Glomerular visceral epithelial cell (primary cell): ENCODE measurements at regions not wholly inside any gene's neighbourhood (a gene's known extent, or its start where the extent isn't known, plus 50 kb on each side); places are given as distances from the start of the nearest gene placed in this dataset.
"Not testable (repeated sequence)": the region's sequence is repeated elsewhere in the genome, so short reads cannot be mapped to it uniquely, and the experiment has no call there.

Source experiments
- DNase-seq: peaks from one replicate; pipeline ENCODE4 v3.0.0-alpha.2; 2016; ENCODE audit errors: extremely low spot score

GRCh38 chr5:166712447-166713185, 1578.8 kb upstream of the WWC1 start:
- no peak for DNase-seq

GRCh38 chr5:166713295-166713694, 1578.2 kb upstream of the WWC1 start:
- DNase-seq = no peak

- no peak for DNase-seq
Observed at GRCh38 chr5:166716856-166717492, 1574.5 kb upstream of the WWC1 start.

- no peak for DNase-seq
Observed at GRCh38 chr5:166719991-166720390, 1571.5 kb upstream of the WWC1 start.

- no peak for DNase-seq
Observed at GRCh38 chr5:166722939-166723338, 1568.5 kb upstream of the WWC1 start.

GRCh38 chr5:166724284-166724683, 1567.2 kb upstream of the WWC1 start:
- no peak for DNase-seq

GRCh38 chr5:166725593-166725992, 1565.9 kb upstream of the WWC1 start:
- DNase-seq = no peak

- no peak for DNase-seq
Observed at GRCh38 chr5:166726406-166726805, 1565.0 kb upstream of the WWC1 start.

- not testable (repeated sequence) for DNase-seq
Observed at GRCh38 chr5:166742951-166743350, 1548.5 kb upstream of the WWC1 start.

GRCh38 chr5:166746506-166746905, 1544.9 kb upstream of the WWC1 start:
- DNase-seq = no peak

- DNase-seq = no peak
Observed at GRCh38 chr5:166750376-166750775, 1541.1 kb upstream of the WWC1 start.

GRCh38 chr5:166758151-166758550, 1533.3 kb upstream of the WWC1 start:
- DNase-seq = no peak

GRCh38 chr5:166767858-166768257, 1523.6 kb upstream of the WWC1 start:
- no peak for DNase-seq

GRCh38 chr5:166768536-166768935, 1522.9 kb upstream of the WWC1 start:
- DNase-seq = no peak

GRCh38 chr5:166772770-166773169, 1518.7 kb upstream of the WWC1 start:
- DNase-seq = no peak

- no peak for DNase-seq
Observed at GRCh38 chr5:166781737-166782136, 1509.7 kb upstream of the WWC1 start.

GRCh38 chr5:166784545-166785078, 1506.8 kb upstream of the WWC1 start:
- DNase-seq = no peak

- DNase-seq = no peak
Observed at GRCh38 chr5:166786178-166786577, 1505.3 kb upstream of the WWC1 start.

- DNase-seq = no peak
Observed at GRCh38 chr5:166786889-166787288, 1504.6 kb upstream of the WWC1 start.

- DNase-seq = no peak
Observed at GRCh38 chr5:166788050-166788449, 1503.4 kb upstream of the WWC1 start.

GRCh38 chr5:166795756-166796155, 1495.7 kb upstream of the WWC1 start:
- DNase-seq = no peak

- no peak for DNase-seq
Observed at GRCh38 chr5:166803058-166803457, 1488.4 kb upstream of the WWC1 start.

GRCh38 chr5:166804223-166804622, 1487.2 kb upstream of the WWC1 start:
- DNase-seq = not testable (repeated sequence)
